Memory B cell (primary cell): ENCODE measurements at regions not wholly inside any gene's neighbourhood (a gene's known extent, or its start where the extent isn't known, plus 50 kb on each side); places are given as distances from the start of the nearest gene placed in this dataset.

ENCODE experiments used
- ATAC-seq: fragments of 150-1000 bp; cut with Tn5 transposase; 2 replicates; pipeline ENCODE4 v1.10.0; 2021; ENCODE audit warnings: low read depth, mild to moderate bottlenecking, moderate library complexity
- DNase-seq, 2 donors: peaks; one replicate each; pipeline ENCODE4 v3.0.0; 2022; ENCODE audit warnings: low spot score in 2 of 2
- H3K27ac Mint-ChIP-seq: one replicate; pipeline ENCODE4 v1.8.0; 2022; ENCODE audit warnings: mild to moderate bottlenecking, moderate library complexity, mixed read lengths
- H3K27me3 Mint-ChIP-seq: one replicate; pipeline ENCODE4 v1.8.0; 2022; ENCODE audit warnings: mixed read lengths
- H3K36me3 Mint-ChIP-seq: one replicate; pipeline ENCODE4 v1.8.0; 2022; ENCODE audit warnings: mild to moderate bottlenecking, mixed read lengths
- H3K4me1 Mint-ChIP-seq: one replicate; pipeline ENCODE4 v1.8.0; 2022; ENCODE audit warnings: mixed read lengths
- H3K4me3 Mint-ChIP-seq: one replicate; pipeline ENCODE4 v1.8.0; 2022; ENCODE audit warnings: mild to moderate bottlenecking, moderate library complexity, mixed read lengths
- H3K9me3 Mint-ChIP-seq: one replicate; pipeline ENCODE4 v1.8.0; 2022; ENCODE audit warnings: mixed read lengths

DNA sequence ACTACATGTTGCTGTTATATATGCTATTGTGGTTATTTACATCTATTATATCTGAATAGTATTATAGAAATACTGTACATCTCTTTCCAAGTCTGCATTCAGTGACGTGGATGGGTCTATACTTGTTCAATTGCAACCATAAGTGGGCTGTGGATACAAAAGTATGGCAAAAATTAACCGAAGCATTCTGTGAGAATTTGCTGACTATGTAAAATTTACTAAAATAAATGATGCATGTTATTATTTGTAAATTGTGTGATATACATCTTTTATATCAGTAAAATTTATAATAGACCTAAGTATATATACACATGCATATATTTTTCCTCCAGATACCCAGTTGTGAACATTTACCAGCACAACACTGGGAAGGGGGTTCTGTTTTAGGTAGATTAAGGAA is 215.1 kb downstream of the NECTIN3 start:
- no peaks in the 10 kb centered on the region for H3K36me3 Mint-ChIP-seq
- H3K27me3 Mint-ChIP-seq: no peaks in the 10 kb centered on the region
- ATAC-seq (no peak), DNase-seq (no peak)
- H3K4me1 Mint-ChIP-seq: no peaks in the 10 kb centered on the region
- H3K27ac Mint-ChIP-seq: no peak overlapping the region
- H3K4me3 Mint-ChIP-seq: no peak overlapping the region
- H3K9me3 Mint-ChIP-seq: no peaks in the 10 kb centered on the region

DNA sequence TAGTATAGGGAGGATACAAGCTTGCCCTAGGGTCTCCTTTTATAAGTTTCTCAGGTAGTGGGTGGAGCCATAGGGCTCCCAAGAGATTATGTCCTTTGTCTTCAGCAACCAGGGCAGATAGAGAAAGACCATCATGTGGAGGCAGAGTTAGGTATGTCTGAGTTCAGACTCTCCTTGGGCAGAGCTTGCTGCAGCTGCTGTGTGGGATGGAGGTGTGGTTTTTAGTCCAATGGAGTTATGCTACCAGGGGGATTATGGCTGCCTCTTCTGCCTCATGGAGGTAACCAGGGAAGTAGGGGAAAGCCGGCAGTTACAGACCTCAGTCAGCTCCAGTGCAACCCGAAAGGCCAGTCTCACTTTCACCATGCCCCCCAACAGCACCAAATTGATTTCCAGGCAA is 220.5 kb downstream of the NECTIN3 start:
- no peaks in the 10 kb centered on the region for H3K36me3 Mint-ChIP-seq
- H3K4me3 Mint-ChIP-seq: no peak overlapping the region
- no peak overlapping the region for H3K27ac Mint-ChIP-seq
- H3K4me1 Mint-ChIP-seq: no peaks in the 10 kb centered on the region
- H3K27me3 Mint-ChIP-seq: no peaks in the 10 kb centered on the region
- ATAC-seq: no peak
- H3K9me3 Mint-ChIP-seq: no peaks in the 10 kb centered on the region
- no peak for DNase-seq

DNA sequence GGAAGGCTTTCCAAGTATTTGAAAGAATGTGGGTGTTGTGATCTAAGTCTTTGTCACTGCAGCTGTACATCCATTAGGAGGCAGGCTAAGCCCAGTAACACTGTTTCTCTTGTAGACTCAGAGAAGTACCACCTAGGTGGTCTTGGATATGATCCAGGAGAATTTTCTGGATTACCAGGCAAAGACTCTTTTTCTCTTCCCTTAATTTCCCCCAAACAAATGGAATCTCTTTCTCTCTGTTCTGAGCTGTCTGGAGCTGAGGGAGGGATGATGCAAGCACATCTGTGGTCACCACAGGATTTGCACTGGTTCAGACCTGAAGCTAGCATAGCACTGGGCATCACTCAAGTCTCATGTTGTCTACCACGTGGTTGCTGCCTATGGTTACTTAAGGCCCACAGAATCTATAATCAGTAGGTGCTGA is 227.6 kb downstream of the NECTIN3 start:
- no peak overlapping the region for H3K4me3 Mint-ChIP-seq
- DNase-seq: no peak
- no peaks in the 10 kb centered on the region for H3K9me3 Mint-ChIP-seq
- no peak overlapping the region for H3K27ac Mint-ChIP-seq
- no peak for ATAC-seq
- H3K36me3 Mint-ChIP-seq: no peaks in the 10 kb centered on the region
- peaks cover 2% of the 10 kb centered on the region for H3K27me3 Mint-ChIP-seq
- H3K4me1 Mint-ChIP-seq: no peaks in the 10 kb centered on the region

DNA sequence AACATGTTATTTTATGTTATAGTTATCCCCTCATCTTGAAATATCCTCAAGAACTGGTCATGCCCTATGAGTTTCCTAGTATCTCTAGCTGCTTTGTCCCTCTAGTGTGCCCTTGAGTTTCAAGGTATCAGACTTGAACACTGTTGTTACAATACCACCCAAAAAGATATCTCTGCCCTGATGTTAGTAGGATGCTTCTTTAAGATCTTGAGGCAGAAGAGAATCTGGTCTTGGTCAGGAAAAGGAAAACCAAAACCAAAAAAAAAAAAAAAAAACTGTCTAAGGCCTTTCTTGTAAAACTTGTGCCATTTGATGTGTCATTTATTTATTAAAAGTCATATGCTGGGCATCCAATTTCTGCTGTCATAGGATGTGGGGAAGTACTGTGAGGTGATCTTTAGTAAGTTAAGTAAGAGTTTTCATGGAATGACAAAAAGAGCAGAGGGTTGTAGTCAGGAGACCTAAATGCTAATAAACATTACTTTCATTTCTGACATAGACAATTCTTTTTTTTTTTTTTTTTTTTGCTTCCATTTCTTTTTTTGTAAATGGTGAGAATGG is 229.7 kb downstream of the NECTIN3 start:
- Mint-ChIP-seq H3K27ac (no peak overlapping the region), H3K27me3 (peaks cover 8% of the 10 kb centered on the region), H3K36me3 (no peaks in the 10 kb centered on the region), H3K4me3 (no peak overlapping the region), H3K4me1 (no peaks in the 10 kb centered on the region), H3K9me3 (no peaks in the 10 kb centered on the region)
- DNase-seq (no peak), ATAC-seq (no peak)

DNA sequence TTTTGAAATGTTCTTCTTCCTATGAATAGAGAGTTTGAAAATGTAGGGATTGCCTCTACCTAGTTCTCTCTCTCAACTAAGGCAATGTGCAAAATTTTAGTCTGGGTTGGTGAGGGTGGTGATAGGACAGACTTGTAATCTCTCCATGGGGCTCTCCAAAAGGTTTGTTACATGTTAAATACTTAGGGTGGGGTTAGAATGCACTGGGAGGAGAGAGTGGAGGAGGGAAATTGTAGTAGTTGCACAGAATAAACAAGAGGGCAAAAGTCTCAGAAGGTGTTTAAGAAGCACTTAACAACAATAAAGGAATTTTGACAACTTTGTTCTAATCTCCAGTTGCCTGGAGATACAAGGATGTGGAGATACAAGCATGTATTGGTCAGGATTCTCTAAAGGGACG is 230.4 kb downstream of the NECTIN3 start:
- no peaks in the 10 kb centered on the region for H3K36me3 Mint-ChIP-seq
- H3K27me3 Mint-ChIP-seq: peaks cover 8% of the 10 kb centered on the region
- H3K27ac Mint-ChIP-seq: no peak overlapping the region
- H3K9me3 Mint-ChIP-seq: no peaks in the 10 kb centered on the region
- H3K4me3 Mint-ChIP-seq: no peak overlapping the region
- H3K4me1 Mint-ChIP-seq: no peaks in the 10 kb centered on the region
- ATAC-seq: no peak
- no peak for DNase-seq

DNA sequence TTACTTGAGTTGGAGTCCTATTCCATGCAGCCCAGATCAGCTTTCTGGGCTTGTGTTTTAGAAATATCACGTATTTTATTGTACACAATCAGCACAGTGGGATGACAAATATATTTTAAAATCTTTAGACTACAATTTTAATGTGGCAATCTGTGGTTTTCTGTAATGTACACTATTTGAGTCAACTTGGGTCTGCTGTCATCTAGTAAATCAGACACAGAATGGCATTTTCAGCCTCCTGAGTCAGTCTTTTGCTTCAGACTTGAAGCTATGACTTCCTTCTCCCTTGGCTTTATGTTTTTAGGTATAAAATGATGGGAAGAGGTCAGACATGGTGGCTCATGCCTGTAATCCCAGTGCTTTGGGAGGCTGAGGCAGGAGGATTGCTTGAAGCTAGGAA is 232.1 kb downstream of the NECTIN3 start:
- H3K36me3 Mint-ChIP-seq: no peaks in the 10 kb centered on the region
- H3K9me3 Mint-ChIP-seq: no peaks in the 10 kb centered on the region
- H3K27ac Mint-ChIP-seq: no peak overlapping the region
- DNase-seq (no peak), ATAC-seq (no peak)
- H3K27me3 Mint-ChIP-seq: peaks cover 8% of the 10 kb centered on the region
- no peak overlapping the region for H3K4me3 Mint-ChIP-seq
- no peaks in the 10 kb centered on the region for H3K4me1 Mint-ChIP-seq

DNA sequence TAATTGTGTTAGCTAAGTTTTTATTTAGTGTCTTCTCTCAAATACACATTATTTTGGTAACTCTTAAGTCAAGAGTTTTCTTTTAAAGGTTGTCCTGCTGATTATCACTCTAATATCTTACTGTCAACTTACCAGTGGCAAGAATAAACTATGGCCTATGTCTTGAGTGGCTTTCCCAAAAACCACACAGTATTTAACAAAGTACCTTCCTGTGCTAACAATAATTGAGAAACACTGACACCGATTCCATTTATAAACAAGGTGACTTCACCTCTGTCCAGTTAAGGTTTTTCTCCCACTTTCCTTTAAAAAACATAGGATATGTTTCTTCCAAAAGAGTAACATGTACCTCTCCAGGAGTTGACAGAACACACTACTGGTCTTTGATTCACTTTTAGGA is 234.3 kb upstream of the CD96 start:
- no peak overlapping the region for H3K4me3 Mint-ChIP-seq
- H3K9me3 Mint-ChIP-seq: no peaks in the 10 kb centered on the region
- no peak for ATAC-seq
- no peaks in the 10 kb centered on the region for H3K36me3 Mint-ChIP-seq
- H3K27me3 Mint-ChIP-seq: peaks cover 8% of the 10 kb centered on the region
- no peak for DNase-seq
- H3K4me1 Mint-ChIP-seq: peaks cover 2% of the 10 kb centered on the region
- no peak overlapping the region for H3K27ac Mint-ChIP-seq

DNA sequence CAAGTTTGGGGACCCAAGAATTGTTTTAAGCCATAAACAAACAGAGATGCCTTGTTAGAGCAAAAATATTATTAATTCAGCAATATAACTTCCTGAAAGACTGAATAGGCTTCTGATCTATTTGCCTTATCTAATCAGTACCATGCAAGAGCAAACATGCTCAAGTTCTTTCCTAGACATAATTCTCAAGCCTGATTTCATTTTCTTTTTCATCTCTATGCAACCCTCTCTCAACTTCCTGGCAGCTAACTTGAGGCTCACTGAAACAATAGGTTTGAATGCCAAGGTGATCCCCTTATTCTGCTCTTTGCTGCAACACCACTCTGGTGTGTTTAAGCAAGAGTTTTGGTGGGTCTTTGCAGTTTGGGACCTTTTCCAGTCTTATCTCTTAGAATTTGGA is 230.9 kb upstream of the CD96 start:
- Mint-ChIP-seq H3K27ac (no peak overlapping the region), H3K4me3 (no peak overlapping the region), H3K4me1 (peaks cover 2% of the 10 kb centered on the region), H3K9me3 (no peaks in the 10 kb centered on the region), H3K36me3 (no peaks in the 10 kb centered on the region), H3K27me3 (no peaks in the 10 kb centered on the region)
- DNase-seq: no peak
- ATAC-seq: no peak

DNA sequence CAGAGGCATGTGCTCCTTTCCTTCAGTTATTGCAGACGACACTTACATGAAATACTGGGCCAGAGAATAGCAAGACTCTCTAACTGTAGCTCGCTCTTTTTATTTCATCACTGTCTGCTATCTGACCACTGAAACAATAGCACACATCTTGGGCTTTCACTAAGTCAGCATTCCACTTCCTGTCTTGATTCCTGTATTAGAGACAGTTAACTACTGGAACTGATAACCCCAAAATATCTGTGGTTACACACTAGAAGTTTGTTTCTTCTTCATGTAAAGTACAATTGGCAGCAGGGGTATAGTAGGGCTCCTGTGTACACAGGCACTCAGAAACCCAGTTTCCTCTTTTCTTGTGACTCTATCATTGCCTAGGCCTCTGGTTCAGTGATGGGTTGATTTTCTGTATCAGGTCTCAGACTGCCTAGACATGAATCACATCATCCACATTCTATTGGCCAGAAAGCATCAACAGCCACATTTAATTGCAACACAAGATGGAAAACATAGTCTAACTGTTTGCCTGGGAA is 230.2 kb upstream of the CD96 start:
- Mint-ChIP-seq H3K4me3 (no peak overlapping the region), H3K9me3 (no peaks in the 10 kb centered on the region), H3K36me3 (no peaks in the 10 kb centered on the region), H3K4me1 (peaks cover 2% of the 10 kb centered on the region), H3K27me3 (no peaks in the 10 kb centered on the region), H3K27ac (no peak overlapping the region)
- DNase-seq (no peak), ATAC-seq (no peak)

DNA sequence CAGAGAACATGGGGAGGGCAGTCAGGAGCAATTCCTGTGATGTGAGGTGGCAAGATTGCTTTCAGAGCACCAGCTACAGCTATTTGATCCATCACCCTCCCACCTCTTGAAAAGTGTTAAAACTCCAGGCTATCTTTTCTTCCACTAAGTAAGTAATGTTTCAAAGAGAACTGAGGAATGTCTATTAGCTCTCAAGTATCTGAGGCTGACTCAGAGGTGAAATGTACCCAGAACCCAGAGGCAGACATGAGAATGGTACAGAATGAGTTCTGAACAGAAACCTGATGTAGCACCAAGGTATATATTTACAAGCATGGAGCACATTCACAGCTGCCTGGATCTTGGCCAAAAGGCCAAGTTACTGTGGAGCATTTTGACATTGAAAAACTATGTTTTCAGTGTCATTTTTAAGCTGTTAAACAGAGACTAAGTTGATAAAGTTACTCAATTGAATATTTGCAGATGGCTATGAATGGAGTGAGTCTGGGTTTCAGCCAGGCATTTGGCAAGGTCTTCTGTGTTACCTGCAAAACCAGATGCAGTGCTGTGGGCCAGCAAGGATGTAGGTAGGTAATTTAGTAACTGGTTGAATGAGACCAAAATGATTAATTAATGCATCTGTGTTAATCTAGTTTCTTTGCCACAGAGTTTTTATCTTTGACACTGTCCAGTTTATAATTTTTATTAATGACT is 227.7 kb upstream of the CD96 start:
- H3K4me1 Mint-ChIP-seq: peaks cover 2% of the 10 kb centered on the region
- no peak overlapping the region for H3K4me3 Mint-ChIP-seq
- no peaks in the 10 kb centered on the region for H3K27me3 Mint-ChIP-seq
- no peak overlapping the region for H3K27ac Mint-ChIP-seq
- ATAC-seq (no peak), DNase-seq (no peak)
- H3K9me3 Mint-ChIP-seq: no peaks in the 10 kb centered on the region
- no peaks in the 10 kb centered on the region for H3K36me3 Mint-ChIP-seq

DNA sequence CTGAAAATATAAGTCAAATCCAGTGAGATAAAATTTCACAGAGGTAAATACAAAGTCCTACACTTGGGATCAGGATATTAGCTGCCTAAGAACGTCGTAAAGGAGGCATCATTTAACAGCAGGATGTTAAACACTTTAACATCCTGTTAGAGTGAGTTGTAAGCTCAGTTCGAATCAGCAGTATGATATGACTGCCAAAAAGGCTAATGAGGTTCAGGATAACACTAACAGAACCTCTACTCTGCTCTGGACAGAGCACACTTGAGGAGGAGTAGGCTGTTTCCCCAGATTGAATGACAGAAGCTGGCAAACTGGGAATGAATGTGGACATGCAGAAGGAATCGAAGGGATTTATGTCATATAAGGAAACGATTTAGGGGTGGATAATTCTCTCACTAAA is 227.1 kb upstream of the CD96 start:
- no peaks in the 10 kb centered on the region for H3K27me3 Mint-ChIP-seq
- no peak overlapping the region for H3K4me3 Mint-ChIP-seq
- no peaks in the 10 kb centered on the region for H3K9me3 Mint-ChIP-seq
- H3K27ac Mint-ChIP-seq: no peak overlapping the region
- ATAC-seq (no peak), DNase-seq (no peak)
- peaks cover 2% of the 10 kb centered on the region for H3K4me1 Mint-ChIP-seq
- H3K36me3 Mint-ChIP-seq: no peaks in the 10 kb centered on the region

DNA sequence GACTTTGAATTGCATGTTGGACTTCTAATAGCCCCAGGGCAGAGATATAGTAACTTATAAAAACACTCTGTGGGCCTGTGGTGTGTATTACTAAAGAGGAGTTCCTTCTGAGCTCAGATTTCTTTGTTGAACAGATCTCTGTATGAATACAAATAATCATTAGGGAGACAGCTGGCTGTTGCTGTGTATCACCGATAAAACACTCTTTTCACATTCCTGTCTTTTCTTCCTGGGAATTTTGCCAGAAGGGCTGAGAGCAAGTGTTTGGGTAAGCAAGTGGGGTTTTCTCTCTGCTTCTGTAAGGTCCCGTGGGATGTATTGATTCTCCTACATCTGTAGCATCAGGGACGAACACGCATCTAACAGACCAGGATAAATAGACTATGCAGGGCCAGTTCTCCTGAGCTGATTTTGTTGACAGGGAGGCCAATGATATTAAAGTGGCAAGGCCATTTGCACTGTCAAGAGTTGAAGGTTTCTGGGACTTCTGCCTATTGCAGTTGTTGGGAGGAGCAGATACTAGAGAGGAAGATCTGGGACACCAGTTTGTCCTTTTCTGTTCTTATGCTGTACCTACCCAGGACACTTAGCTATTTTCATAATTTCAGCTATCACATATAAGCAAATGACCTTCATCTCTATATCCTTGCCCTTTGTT is 225.9 kb upstream of the CD96 start:
- H3K4me3 Mint-ChIP-seq: no peak overlapping the region
- ATAC-seq (no peak), DNase-seq (no peak)
- no peak overlapping the region for H3K27ac Mint-ChIP-seq
- no peaks in the 10 kb centered on the region for H3K36me3 Mint-ChIP-seq
- H3K4me1 Mint-ChIP-seq: peaks cover 2% of the 10 kb centered on the region
- H3K9me3 Mint-ChIP-seq: no peaks in the 10 kb centered on the region
- H3K27me3 Mint-ChIP-seq: no peaks in the 10 kb centered on the region

DNA sequence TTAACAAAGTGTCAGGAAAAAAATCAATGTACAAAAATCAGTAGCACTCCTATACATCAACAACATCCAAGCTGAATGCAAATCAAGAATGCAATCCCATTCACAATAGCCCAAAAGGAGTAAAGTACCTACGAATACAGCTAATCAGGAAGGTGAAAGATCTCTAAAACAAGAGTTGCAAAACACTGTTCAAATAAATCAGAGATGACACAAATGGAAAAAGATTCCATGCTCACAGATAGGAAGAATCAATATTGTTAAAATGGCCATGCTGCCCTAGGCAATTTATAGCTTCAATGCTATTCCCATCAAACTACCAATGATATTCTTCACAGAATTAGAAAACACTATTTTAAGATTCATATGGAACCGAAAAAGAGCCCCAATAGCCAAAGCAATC is 223.7 kb upstream of the CD96 start:
- no peak overlapping the region for H3K27ac Mint-ChIP-seq
- no peak for ATAC-seq

DNA sequence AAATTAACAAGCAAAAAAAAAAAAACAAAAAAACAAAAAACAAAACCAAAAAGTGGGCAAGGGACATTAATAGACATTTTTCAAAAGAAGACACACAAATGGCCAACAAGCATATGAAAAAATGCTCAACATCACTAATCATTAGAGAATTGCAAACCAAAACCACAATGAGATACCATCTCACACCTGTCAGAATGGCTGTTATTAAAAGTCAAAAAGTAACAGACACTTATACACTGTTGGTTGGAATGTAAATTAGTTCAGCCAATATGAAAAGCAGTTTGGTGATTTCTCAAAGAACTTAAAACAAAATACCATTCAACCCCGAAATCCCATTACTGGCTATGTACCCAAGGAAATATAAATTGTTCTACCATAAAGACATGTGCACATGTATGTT is 222.4 kb upstream of the CD96 start:
- DNase-seq: no peak
- Mint-ChIP-seq H3K4me3 (no peak overlapping the region), H3K36me3 (no peaks in the 10 kb centered on the region), H3K27ac (no peak overlapping the region), H3K27me3 (no peaks in the 10 kb centered on the region), H3K4me1 (peaks cover 10% of the 10 kb centered on the region), H3K9me3 (no peaks in the 10 kb centered on the region)
- ATAC-seq: no peak

More for the DNA sequence above, 223.7 kb upstream of the CD96 start:
- Mint-ChIP-seq H3K36me3 (no peaks in the 10 kb centered on the region), H3K9me3 (no peaks in the 10 kb centered on the region), H3K4me1 (no peaks in the 10 kb centered on the region), H3K4me3 (no peak overlapping the region), H3K27me3 (no peaks in the 10 kb centered on the region)
- DNase-seq: no peak

DNA sequence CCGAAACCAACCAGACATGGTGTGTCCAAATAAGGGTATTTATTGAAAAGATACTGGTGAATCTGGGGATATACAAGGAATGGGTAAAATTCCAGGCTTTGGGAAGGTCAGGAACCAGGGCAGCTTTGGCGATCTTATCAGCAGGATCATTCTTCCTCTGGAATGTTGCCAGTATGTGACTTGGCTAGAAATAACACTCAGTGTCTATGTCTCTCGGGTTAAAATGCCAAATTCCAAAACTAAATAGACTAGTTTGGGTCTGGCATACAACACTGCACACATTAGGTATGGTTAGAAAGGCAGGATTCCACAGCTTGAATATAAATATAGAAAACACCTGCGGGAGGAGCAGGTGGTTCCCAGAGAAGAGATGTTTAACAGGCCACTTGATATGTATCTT is 220.2 kb upstream of the CD96 start:
- no peak for DNase-seq
- Mint-ChIP-seq H3K36me3 (no peaks in the 10 kb centered on the region), H3K27ac (no peak overlapping the region), H3K4me1 (peaks cover 20% of the 10 kb centered on the region), H3K4me3 (no peak overlapping the region), H3K9me3 (no peaks in the 10 kb centered on the region), H3K27me3 (no peaks in the 10 kb centered on the region)
- ATAC-seq: no peak
